ENCODE measurements at regions not wholly inside any gene's neighbourhood (a gene's known extent, or its start where the extent isn't known, plus 50 kb on each side); places are given as distances from the start of the nearest gene placed in this dataset.

- no peak for DNase-seq
Observed at GRCh38 chr5:3736926-3737325, 141.3 kb downstream of the IRX1 start.

GRCh38 chr5:3738919-3739318 is 143.3 kb downstream of the IRX1 start:
- DNase-seq, result no peak

GRCh38 chr5:3740546-3741373 is 145.1 kb downstream of the IRX1 start:
- DNase-seq, result no peak

GRCh38 chr5:3741374-3741770 is 145.7 kb downstream of the IRX1 start:
- DNase-seq, result no peak

GRCh38 chr5:3742750-3743149 is 147.1 kb downstream of the IRX1 start:
- DNase-seq, result no peak

DNA sequence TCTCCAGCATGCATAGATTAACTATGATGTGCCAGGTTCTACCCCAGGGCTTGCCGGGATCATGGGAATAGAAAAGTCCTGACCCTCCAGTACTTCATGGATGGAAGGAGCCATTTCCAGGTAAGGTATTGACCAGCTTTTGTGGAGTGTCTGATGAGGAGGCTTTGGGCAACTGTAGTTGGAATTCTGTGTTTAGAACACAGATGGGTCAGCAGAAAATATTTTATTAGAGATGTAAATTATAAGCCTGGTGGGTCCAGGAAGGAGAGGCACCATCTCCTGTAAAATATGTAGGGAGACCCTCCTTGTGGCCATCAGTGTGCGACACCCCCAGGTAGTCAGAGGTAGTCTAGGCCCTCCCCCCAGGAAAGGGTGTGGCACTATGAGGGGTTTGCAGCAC is 156.2 kb downstream of the IRX1 start:
- no peak for DNase-seq

GRCh38 chr5:3778000-3778550 is 182.4 kb downstream of the IRX1 start:
- no peak for DNase-seq

DNA sequence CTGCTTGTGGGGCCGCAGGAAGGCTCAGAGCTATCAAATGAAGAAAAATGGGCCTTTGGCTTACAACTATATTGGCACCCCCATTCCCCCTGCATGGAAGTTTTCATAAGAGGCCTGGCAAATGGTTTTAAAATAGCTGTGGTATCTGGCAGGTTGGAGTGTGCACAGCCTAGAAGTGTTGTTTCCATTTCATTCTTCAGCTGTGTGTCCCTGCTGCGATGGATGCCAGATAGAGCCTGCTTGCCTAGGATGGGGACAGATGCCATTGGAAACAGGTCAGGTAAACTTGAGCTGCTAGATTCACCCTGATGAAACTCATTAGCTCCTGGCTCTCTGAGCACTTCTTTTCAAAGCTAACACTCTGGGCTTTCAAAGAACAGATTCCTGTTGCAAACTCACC is 183.3 kb downstream of the IRX1 start:
- no peak for DNase-seq

DNA sequence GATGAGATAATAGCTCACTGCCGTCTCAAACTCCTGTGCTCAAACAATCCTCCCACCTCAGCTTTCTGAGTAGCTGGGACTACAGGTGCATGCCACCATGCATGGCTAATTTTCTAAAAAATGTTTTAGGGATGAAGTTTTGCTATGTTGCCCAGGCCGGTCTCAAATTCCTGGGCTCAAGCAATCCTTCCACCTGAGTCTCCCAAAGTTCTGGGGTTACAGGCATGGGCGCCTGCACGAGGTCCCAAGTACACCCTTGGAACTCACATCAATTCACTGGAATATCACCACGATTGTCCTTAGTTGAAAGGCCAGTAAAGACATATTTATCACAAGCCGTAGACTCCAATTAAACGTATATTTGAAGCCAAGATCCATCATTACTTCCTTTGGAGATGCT is 184.6 kb downstream of the IRX1 start:
- DNase-seq, result no peak

DNA sequence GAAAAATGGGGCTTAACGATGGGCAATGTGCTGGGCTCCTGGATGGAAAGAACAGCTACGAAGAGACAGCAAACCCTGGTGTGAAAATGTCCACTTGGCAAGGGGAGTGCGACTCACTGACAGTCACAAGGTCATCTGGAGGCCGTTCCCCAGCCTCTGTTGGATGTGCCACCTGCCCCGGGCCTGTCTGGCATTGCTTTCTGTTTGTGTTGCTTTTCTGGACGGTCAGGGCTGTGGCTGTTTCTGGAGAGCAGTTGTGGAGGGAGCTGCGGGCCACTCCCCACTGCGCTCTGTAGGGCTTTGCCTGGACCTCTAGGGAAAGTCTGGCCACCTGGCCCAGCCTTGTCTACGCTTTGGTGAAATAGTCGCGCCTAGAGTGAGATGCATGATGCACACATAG is 185.3 kb downstream of the IRX1 start:
- no peak for DNase-seq

DNA sequence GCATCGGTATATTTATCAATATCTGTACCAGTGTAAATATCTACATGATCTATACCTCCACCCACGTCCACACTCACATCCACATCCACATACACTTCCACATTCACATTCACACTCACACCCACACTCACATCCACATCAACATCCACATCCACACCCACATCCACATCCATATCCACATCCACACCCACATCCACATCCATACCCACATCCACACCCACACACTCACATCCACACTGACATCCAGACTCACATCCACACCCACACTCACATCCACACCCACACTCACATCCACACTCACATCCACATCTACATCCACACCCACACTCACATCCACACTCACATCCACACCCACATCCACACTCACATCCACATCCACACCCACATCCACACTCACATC is 189.2 kb downstream of the IRX1 start:
- no peak for DNase-seq

GRCh38 chr5:3786165-3786564 is 190.5 kb downstream of the IRX1 start:
- DNase-seq, result no peak

DNA sequence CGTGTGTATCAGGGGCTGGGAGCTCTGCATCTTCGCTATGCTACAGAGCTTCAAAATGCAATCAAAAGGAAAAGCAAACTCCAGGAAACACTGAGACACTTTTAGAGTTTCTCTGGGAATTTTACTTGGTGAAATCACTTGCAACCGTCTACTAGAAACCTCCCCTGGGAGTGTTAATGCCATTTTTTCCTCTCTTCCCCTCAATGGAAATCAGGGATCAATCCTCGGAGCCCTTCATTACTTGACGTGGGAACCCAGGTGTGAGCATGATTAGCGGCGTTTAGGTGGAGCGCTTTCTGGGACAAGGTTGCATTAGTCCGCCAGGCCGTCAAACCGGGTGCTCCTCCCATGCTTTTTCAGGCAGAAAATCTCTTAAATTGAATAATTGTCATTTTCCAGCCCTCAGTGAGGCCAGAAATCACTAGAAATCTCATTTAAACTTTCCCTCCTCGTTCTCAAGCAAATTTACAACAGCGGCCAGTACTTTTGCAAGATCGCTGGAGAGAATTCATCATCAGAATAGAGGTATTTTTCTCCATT is 191.3 kb downstream of the IRX1 start:
- no peak for DNase-seq

GRCh38 chr5:3787604-3788003 is 192.0 kb downstream of the IRX1 start:
- no peak for DNase-seq

DNA sequence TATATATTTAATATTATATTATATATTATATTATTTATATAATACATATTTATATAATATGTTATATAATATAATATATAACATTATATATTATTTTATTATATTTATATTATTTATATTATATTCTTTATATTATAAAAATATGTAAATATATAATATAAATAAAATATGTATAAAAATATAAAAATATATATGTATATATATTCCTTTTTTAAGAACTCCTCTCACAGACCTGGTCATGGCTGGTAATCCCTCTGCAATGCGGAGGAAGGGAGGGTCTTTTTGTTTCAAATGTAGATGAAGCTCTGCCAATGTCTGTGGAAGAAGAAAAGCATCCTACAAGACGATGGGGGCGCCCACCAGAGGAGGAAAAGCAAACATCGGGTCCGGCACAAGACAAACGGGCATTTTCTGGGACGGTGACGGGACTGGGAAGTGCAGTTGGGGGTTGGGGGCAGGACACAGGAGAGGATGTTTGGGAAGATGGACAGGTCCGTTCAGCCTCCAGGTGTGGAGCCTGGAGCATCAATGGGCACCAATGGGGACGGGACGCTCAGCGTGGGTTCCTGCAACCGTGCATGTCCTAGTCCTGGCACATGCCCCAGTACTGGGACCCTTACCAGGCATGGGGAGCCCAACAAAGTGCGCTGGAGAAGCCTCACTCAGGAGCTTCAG is 194.0 kb downstream of the IRX1 start:
- no peak for DNase-seq

GRCh38 chr5:3793162-3793561 is 197.5 kb downstream of the IRX1 start:
- DNase-seq, result no peak

- no peak for DNase-seq
Observed at GRCh38 chr5:3794611-3795010, 199.0 kb downstream of the IRX1 start.

DNA sequence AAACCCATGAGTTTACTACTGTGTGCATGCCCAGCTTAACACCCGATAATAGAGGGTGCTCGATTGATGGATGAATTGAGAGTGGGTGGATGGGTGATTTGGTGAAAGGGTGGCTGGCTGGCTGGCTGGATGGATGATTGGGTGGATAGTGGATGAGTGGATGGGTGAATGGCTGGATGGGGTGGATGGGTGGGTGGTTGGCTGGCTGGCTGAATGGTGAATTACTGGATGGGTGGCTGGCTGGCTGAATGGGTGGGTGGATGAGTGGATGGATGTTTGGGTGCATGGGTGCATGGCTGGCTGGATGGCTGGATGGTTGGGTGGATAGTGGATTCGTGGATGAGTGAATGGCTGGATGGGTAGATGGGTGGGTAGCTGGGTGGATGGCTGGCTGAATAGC is 201.1 kb downstream of the IRX1 start:
- no peak for DNase-seq

DNA sequence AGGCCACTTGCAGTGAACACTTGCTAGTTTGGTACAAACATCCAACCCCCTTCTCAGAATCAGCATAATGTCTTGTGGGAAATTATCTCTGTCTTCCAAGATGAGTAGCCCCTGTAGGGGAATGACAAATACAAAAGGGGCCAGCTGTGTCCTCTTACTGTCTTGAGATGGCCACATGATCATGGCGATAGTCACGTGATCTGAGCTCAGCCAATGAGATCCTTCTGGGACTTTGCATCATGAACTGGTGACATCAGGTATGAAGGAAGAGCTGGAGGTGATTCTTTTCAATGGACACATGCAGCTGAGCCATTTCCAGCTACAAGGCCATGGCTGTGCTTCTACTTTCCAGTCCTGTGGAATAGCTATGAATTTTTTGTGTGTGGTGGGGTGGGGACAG is 206.3 kb downstream of the IRX1 start:
- no peak for DNase-seq

DNA sequence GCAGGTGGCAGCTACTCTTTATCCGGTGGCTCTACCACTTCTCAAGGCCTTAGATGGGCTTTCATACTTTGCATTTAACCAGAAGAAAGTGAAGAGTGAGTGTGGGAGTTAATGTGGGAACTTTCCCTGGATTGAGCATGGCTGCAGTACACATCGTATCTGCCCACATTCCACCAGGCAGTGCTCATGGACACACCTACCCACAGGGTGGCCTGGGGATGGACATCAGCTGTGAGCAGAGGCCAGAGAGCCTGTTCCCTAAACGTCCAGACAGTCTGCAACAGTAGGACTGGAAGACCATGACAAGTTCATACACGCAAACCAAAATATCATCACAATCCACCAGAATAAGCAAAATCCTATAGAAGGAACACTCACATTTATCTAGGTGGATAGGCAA is 213.8 kb downstream of the IRX1 start:
- DNase-seq, result no peak

- DNase-seq, result no peak
Observed at GRCh38 chr5:3811116-3811515, 215.5 kb downstream of the IRX1 start.

DNA sequence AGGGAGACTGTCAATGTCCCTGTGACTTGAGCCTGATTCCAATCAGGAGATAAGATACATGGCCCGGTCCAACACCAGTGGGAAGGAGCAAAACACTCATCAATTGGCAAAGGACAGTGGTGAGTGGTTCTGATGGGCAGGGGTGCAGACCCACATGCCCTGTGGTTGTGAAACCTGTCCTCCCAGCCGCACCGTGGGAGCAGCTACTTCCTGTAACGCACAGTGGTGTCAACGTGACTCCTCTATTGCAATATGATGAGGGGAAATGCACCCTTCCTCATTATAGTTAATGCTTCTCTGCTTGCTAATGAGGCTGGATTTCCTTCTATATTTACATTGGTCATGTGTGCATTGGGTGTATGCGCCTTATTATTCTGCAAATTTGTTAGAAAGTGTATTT is 223.0 kb downstream of the IRX1 start:
- DNase-seq, result no peak

- DNase-seq, result no peak
Observed at GRCh38 chr5:3825531-3826451, 230.2 kb downstream of the IRX1 start.
